MCF 10A (cell line): ENCODE measurements at regions not wholly inside any gene's neighbourhood (a gene's known extent, or its start where the extent isn't known, plus 50 kb on each side); places are given as distances from the start of the nearest gene placed in this dataset.

ENCODE experiments used
- BruUV-seq: library from RNA; stranded (reverse); fragments of 400-500 nt; replicated peaks from 2 replicates; lab custom pipeline; 2021; lab: Mats Ljungman, UMichigan
- CTCF ChIA-PET: fragments of 300-600 bp; sonication (Branson Sonifier 250); formaldehyde crosslinking; extraction: SDS; loops from one replicate; lab custom pipeline; 2021; ENCODE audit warnings: antibody characterized with exemption, inconsistent platforms; lab: Yijun Ruan, JAX
- POLR2A ChIA-PET: fragments of 300-600, 350-650 bp; sonication (Branson Sonifier 250); formaldehyde crosslinking; extraction: SDS; loops from one replicate; lab custom pipeline; 2020; ENCODE audit warnings: antibody characterized with exemption, inconsistent platforms; lab: Yijun Ruan, JAX
- DNase-seq: peaks from one replicate; pipeline ENCODE4 v3.0.0-alpha.2; 2018; ENCODE audit not compliant: unreplicated experiment
- H3K27ac Mint-ChIP-seq: one replicate; pipeline ENCODE4 v1.8.0; 2022; ENCODE audit warnings: mild to moderate bottlenecking, low read depth, mixed read lengths; ENCODE audit not compliant: unreplicated experiment
- H3K27me3 Mint-ChIP-seq: one replicate; pipeline ENCODE4 v1.8.0; 2022; ENCODE audit warnings: mixed read lengths; ENCODE audit not compliant: insufficient read depth, unreplicated experiment
- H3K36me3 Mint-ChIP-seq: one replicate; pipeline ENCODE4 v1.8.0; 2022; ENCODE audit warnings: mild to moderate bottlenecking, moderate library complexity, mixed read lengths; ENCODE audit not compliant: insufficient read depth, unreplicated experiment
- H3K4me1 Mint-ChIP-seq: one replicate; pipeline ENCODE4 v1.8.0; 2022; ENCODE audit warnings: mixed read lengths; ENCODE audit not compliant: insufficient read depth, unreplicated experiment
- H3K4me3 Mint-ChIP-seq: one replicate; pipeline ENCODE4 v1.8.0; 2022; ENCODE audit warnings: mild to moderate bottlenecking, moderate library complexity, mixed read lengths; ENCODE audit not compliant: unreplicated experiment
- H3K9me3 Mint-ChIP-seq: one replicate; pipeline ENCODE4 v1.8.0; 2022; ENCODE audit warnings: mixed read lengths; ENCODE audit not compliant: unreplicated experiment
- intact Hi-C: fragments of 100-400 bp; cut with micrococcal nuclease; formaldehyde crosslinking; loops from 2 replicates; pipeline ENCODE4 v1.14.1; 2022
- TF ChIP-seq, protein P1 (sequence below): fragments of 200-600 bp; IDR thresholded peaks from one replicate; pipeline ENCODE4 v1.8.0; 2022; ENCODE audit warnings: antibody characterized with exemption, mild to moderate bottlenecking; ENCODE audit not compliant: unreplicated experiment

DNA sequence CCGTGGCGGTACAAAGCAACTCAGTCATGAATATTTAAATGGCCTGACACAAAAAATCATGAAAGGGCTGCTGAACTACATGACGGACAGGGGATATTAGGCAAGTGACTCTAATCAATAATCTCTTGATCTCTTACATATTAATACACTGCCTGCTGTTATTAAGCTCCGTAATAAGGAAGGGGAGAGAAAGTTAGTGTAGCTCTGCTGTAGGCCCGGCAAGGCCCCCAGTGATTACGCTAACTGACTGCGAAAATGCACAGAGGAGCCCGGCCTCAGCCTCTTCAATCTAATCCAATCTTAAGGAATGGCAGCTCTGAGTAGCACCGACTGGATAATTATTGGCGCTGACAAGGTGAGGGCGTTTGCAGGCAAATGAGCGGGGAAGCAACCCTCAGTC, 583.5 kb upstream of the MKI67 start:
- ChIA-PET POLR2A (no interaction called here), CTCF (no interaction called here)
- intact Hi-C loops = no loop called here
- TF ChIP-seq, protein P1, sequence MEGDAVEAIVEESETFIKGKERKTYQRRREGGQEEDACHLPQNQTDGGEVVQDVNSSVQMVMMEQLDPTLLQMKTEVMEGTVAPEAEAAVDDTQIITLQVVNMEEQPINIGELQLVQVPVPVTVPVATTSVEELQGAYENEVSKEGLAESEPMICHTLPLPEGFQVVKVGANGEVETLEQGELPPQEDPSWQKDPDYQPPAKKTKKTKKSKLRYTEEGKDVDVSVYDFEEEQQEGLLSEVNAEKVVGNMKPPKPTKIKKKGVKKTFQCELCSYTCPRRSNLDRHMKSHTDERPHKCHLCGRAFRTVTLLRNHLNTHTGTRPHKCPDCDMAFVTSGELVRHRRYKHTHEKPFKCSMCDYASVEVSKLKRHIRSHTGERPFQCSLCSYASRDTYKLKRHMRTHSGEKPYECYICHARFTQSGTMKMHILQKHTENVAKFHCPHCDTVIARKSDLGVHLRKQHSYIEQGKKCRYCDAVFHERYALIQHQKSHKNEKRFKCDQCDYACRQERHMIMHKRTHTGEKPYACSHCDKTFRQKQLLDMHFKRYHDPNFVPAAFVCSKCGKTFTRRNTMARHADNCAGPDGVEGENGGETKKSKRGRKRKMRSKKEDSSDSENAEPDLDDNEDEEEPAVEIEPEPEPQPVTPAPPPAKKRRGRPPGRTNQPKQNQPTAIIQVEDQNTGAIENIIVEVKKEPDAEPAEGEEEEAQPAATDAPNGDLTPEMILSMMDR = no peak
- no peaks in the 10 kb centered on the region for H3K27me3 Mint-ChIP-seq
- H3K4me1 Mint-ChIP-seq = no peaks in the 10 kb centered on the region
- no peaks in the 10 kb centered on the region for H3K36me3 Mint-ChIP-seq
- H3K9me3 Mint-ChIP-seq = peaks cover 15% of the 10 kb centered on the region
- H3K27ac Mint-ChIP-seq = no peak overlapping the region
- no TSS peak for BruUV-seq
- DNase-seq = no peak
- H3K4me3 Mint-ChIP-seq = no peak overlapping the region

DNA sequence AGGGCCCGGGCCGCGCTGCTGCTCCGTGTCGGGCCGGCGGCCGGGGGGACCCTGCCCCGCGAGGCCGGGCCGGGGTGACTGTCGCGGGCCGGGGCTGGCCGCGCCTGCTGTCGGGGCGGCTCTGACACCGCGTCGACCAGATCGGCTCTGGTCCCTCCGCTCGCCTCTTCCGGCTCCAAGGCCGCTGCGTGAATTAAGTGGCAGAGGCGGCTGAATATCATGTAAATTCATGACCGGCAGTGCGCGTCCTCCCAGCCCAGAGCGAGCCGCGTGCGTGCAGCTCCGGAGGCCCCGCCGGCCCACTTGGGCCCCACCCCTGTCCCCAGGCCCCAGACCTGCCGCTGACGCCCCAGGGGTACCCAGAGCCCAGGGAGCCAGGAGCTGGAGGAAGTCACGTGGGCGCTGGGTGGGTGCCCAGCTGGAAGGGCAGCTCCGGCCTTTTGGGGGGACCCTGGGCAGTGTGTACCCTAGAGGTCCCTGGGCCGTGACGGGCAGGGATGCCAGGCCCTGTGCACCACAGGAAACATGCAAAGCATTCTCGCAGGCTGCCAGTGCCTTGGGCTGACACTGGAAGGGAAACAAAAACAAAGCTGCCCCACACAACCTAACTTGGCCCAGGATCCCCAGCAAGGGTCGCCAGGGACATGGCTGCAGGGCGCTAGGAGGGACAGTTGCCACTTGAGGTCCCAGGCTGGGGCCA, 584.0 kb upstream of the MKI67 start:
- H3K27me3 Mint-ChIP-seq = no peaks in the 10 kb centered on the region
- H3K36me3 Mint-ChIP-seq = no peaks in the 10 kb centered on the region
- intact Hi-C loops = no loop called here
- H3K9me3 Mint-ChIP-seq = peaks cover 15% of the 10 kb centered on the region
- POLR2A ChIA-PET = no interaction called here
- no peaks in the 10 kb centered on the region for H3K4me1 Mint-ChIP-seq
- H3K27ac Mint-ChIP-seq = no peak overlapping the region
- no TSS peak for BruUV-seq
- CTCF ChIA-PET = no interaction called here
- no peak for DNase-seq
- H3K4me3 Mint-ChIP-seq = no peak overlapping the region
- TF ChIP-seq, protein P1 = no peak

DNA sequence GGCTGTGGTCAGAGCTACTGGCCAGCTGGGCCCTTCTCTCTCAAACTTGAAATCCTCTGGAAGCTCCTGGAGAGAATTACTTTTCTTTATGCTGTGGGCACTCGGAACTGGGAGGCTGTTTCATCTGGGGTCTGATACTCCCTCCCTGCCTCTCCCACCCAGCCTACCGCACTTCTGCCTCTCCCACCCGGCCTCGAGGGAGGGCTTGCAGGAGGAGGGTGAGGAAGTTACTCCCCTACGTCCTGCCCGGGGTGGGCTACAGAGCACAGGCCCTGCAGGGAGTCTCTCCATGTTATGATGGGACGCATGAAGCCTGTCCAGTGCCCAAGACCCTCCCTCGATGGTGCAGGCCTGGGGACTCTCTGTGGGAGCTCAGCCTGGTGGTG, 584.6 kb upstream of the MKI67 start:
- Mint-ChIP-seq H3K27ac (no peak overlapping the region), H3K27me3 (no peaks in the 10 kb centered on the region), H3K9me3 (peaks cover 15% of the 10 kb centered on the region), H3K4me1 (no peaks in the 10 kb centered on the region), H3K36me3 (no peaks in the 10 kb centered on the region), H3K4me3 (no peak overlapping the region)
- TF ChIP-seq, protein P1 = no peak
- CTCF ChIA-PET = no interaction called here
- no TSS peak for BruUV-seq
- DNase-seq = no peak
- POLR2A ChIA-PET = no interaction called here
- intact Hi-C loops = no loop called here

DNA sequence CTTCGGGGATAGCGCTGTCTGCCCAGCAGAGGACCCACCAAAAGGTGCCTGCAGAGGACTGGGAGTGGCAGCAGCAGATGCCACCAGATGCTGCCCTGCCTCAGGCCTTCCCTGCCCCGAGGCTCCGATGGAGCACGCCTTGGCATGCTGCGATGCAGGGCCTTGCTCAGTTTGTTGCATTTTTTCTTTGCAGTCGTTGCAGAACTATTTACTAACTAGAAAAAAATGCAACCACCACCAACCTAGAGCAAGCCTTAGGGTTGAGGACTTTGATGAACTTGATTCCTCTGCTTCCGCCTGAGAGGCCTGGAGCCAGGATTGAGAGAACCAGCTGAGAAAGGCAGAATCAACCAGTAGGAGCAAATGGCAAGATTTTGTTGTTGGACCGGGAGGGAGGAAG, 585.6 kb upstream of the MKI67 start:
- Mint-ChIP-seq H3K27ac (no peak overlapping the region), H3K9me3 (peaks cover 15% of the 10 kb centered on the region), H3K27me3 (no peaks in the 10 kb centered on the region), H3K4me1 (no peaks in the 10 kb centered on the region), H3K36me3 (no peaks in the 10 kb centered on the region), H3K4me3 (no peak overlapping the region)
- CTCF ChIA-PET = no interaction called here
- BruUV-seq = no TSS peak
- TF ChIP-seq, protein P1 = no peak
- no peak for DNase-seq
- intact Hi-C loops = no loop called here
- POLR2A ChIA-PET = no interaction called here
